Sigmoid colon (tissue), 6 donors: ENCODE measurements at regions not wholly inside any gene's neighbourhood (a gene's known extent, or its start where the extent isn't known, plus 50 kb on each side); places are given as distances from the start of the nearest gene placed in this dataset.

Experiments
- DNase-seq: peaks from one replicate; pipeline ENCODE4 v3.0.0-alpha.2; 2019
- H3K27ac ChIP-seq, 4 donors: fragments of 200-600 bp; sonication (generic); one replicate each; pipeline ENCODE4 v1.5.1; 2016 to 2019; ENCODE audit warnings: mild to moderate bottlenecking in 1 of 4
- H3K27me3 ChIP-seq, 3 donors: fragments of 200-600 bp; sonication (generic); one replicate each; pipeline ENCODE4 v1.5.1; 2019; ENCODE audit warnings: mild to moderate bottlenecking in 1 of 3
- H3K36me3 ChIP-seq, 4 donors: fragments of 200-600 bp; sonication (generic); one replicate each; pipeline ENCODE4 v1.5.1; 2016 to 2019
- H3K4me1 ChIP-seq, 4 donors: fragments of 200-600 bp; sonication (generic); one replicate each; pipeline ENCODE4 v1.5.1; 2017 to 2019
- H3K4me3 ChIP-seq, 4 donors: fragments of 200-600 bp; sonication (generic); one replicate each; pipeline ENCODE4 v1.5.1; 2017 to 2019; ENCODE audit warnings: mild to moderate bottlenecking in 2 of 4, moderate library complexity in 1 of 4
- H3K9me3 ChIP-seq, 4 donors: fragments of 200-600 bp in 3 of 4; sonication (generic) in 3 of 4; one replicate each; pipeline versions ENCODE4 v1.5.1 to v1.6.1; 2013 to 2019
- CTCF ChIP-seq, 4 experiments: fragments of 450-650 bp in 3 of 4; fragments of 200-600 bp in 1 of 4; IDR thresholded peaks; one replicate each; pipeline ENCODE4 v1.5.1; 2016 to 2019; ENCODE audit warnings: antibody characterized with exemption in 4 of 4, mild to moderate bottlenecking in 3 of 4, moderate library complexity in 2 of 4
- EP300 ChIP-seq, 4 donors: sonication (generic); formaldehyde crosslinking; IDR thresholded peaks; one replicate each; pipeline ENCODE4 v1.6.1; 2017; ENCODE audit warnings: antibody characterized with exemption in 4 of 4
- POLR2A ChIP-seq, 2 donors: fragments of 450-650 bp; IDR thresholded peaks; one replicate each; pipeline ENCODE4 v1.6.1; 2016; ENCODE audit warnings: antibody characterized with exemption in 2 of 2, mild to moderate bottlenecking in 2 of 2, moderate library complexity in 2 of 2
- POLR2AphosphoS5 ChIP-seq, 4 donors: sonication (generic); formaldehyde crosslinking; IDR thresholded peaks; one replicate each; pipeline ENCODE4 v1.6.1; 2017; ENCODE audit warnings: antibody characterized with exemption in 4 of 4
- WGBS, 2 donors: extraction: QIAGEN DNeasy Blood & Tissue Kit; methylation state at CpG; one replicate each; pipeline ENCODE4 v1.1.7; 2013; 5-methylcytosine and 5-hydroxymethylcytosine counted together
- intact Hi-C: fragments of 100-400 bp; cut with DNase I; formaldehyde crosslinking; loops from one replicate; pipeline ENCODE4 v1.15.1; 2023
- donor health status: healthy with polysubstance abuse.
- donor health status: healthy.

DNA sequence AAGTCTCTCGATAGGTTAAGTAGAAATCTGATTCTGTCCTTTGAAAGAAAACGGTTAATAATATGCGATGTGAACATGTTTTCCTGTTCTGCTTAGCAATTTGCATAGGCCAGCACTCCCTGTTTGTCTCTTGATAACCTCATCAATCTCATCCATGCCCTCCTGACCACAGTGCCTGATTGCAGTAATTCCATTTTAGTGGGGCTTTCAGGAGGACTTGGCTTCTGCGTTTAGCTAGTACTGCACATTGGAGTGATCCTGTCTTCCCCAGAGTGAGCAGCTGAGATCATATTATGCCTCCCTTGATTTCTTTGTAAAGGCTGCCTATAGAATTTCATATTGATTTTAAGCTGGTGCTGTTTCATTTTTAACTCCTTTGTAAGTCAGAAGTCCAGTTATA lies 335.9 kb upstream of the ISL1 start:
- H3K27me3 ChIP-seq: no peaks in the 10 kb centered on the region
- TF ChIP-seq POLR2A (IDR thresholded peaks at IDR 0.05): no peak
- no peak for TF ChIP-seq POLR2AphosphoS5 (IDR thresholded peaks at IDR 0.05)
- no peak for TF ChIP-seq CTCF (IDR thresholded peaks at IDR 0.05)
- TF ChIP-seq EP300 (IDR thresholded peaks at IDR 0.05): no peak
- no peak overlapping the region for H3K27ac ChIP-seq
- H3K36me3 ChIP-seq: no peaks in the 10 kb centered on the region
- no peak for DNase-seq
- H3K4me1 ChIP-seq: no peaks in the 10 kb centered on the region
- intact Hi-C loops: no loop called here
- no peak overlapping the region for H3K4me3 ChIP-seq
- 72 to 77% methylated on average over 4 of the region's 4 CpGs for WGBS, 2 donors
- H3K9me3 ChIP-seq: no peaks in the 10 kb centered on the region

- DNase-seq: no peak
- H3K4me3 ChIP-seq: no peak overlapping the region
- no peak overlapping the region for H3K27ac ChIP-seq
- intact Hi-C loops: no loop called here
- no peaks in the 10 kb centered on the region for H3K9me3 ChIP-seq
- H3K4me1 ChIP-seq: no peaks in the 10 kb centered on the region
- no peaks in the 10 kb centered on the region for H3K27me3 ChIP-seq
- no peaks in the 10 kb centered on the region for H3K36me3 ChIP-seq
- no peak for TF ChIP-seq CTCF (IDR thresholded peaks at IDR 0.05)
- no peak for TF ChIP-seq EP300 (IDR thresholded peaks at IDR 0.05)
- TF ChIP-seq POLR2A (IDR thresholded peaks at IDR 0.05): no peak
- TF ChIP-seq POLR2AphosphoS5 (IDR thresholded peaks at IDR 0.05): no peak
- whole genome bisulfite sequencing, 2 donors: 17 to 75% methylated on average over 2 of the region's 2 CpGs
These were observed 329.9 kb upstream of the ISL1 start for GRCh38 chr5:51053361-51053760.

DNA sequence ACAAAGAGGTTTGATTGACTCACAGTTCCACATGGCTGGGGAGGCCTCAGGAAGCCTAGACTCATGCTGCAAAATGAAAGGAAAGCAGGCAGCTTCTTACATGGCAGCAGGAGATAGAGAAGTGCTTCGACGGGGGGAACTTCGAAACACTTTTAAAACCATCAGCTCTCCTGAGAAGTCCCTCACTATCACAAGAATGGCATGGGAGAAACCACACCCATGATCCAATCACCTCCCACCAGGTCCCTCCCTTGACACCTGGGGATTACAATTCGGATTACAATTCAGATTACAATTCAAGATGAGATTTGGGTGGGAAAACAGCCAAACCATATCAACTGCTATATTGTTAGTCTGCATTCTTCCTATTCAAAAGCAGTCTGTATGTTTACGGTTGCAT lies 322.3 kb upstream of the ISL1 start:
- TF ChIP-seq POLR2AphosphoS5 (IDR thresholded peaks at IDR 0.05) (no peak), CTCF (IDR thresholded peaks at IDR 0.05) (no peak), EP300 (IDR thresholded peaks at IDR 0.05) (no peak), POLR2A (IDR thresholded peaks at IDR 0.05) (no peak)
- no peaks in the 10 kb centered on the region for H3K4me1 ChIP-seq
- H3K9me3 ChIP-seq: peaks cover 0 to 5% (median 0%) of the 10 kb centered on the region in 4 donors
- no peak for DNase-seq
- H3K27ac ChIP-seq: no peak overlapping the region
- no peaks in the 10 kb centered on the region for H3K36me3 ChIP-seq
- intact Hi-C loops: no loop called here
- no peaks in the 10 kb centered on the region for H3K27me3 ChIP-seq
- no peak overlapping the region for H3K4me3 ChIP-seq
- WGBS, 2 donors: 62 to 66% methylated on average over 5 of the region's 5 CpGs

GRCh38 chr5:51072937-51073336 lies 310.3 kb upstream of the ISL1 start:
- TF ChIP-seq POLR2AphosphoS5 (IDR thresholded peaks at IDR 0.05) (no peak), EP300 (IDR thresholded peaks at IDR 0.05) (no peak), CTCF (IDR thresholded peaks at IDR 0.05) (no peak), POLR2A (IDR thresholded peaks at IDR 0.05) (no peak)
- no peak for DNase-seq
- H3K9me3 ChIP-seq: peaks cover 0 to 2% (median 0%) of the 10 kb centered on the region in 4 donors
- H3K27ac ChIP-seq: no peak overlapping the region
- WGBS, 2 donors: 78 to 84% methylated on average over 5 of the region's 5 CpGs
- H3K4me1 ChIP-seq: no peaks in the 10 kb centered on the region
- H3K36me3 ChIP-seq: no peaks in the 10 kb centered on the region
- no peaks in the 10 kb centered on the region for H3K27me3 ChIP-seq
- intact Hi-C loops: no loop called here
- no peak overlapping the region for H3K4me3 ChIP-seq

GRCh38 chr5:51082741-51083140 lies 300.5 kb upstream of the ISL1 start:
- Histone ChIP-seq H3K9me3 (no peaks in the 10 kb centered on the region), H3K36me3 (no peaks in the 10 kb centered on the region), H3K27ac (no peak overlapping the region), H3K27me3 (no peaks in the 10 kb centered on the region), H3K4me3 (no peak overlapping the region), H3K4me1 (no peaks in the 10 kb centered on the region)
- intact Hi-C loops: no loop called here
- WGBS, 2 donors: 10 to 52% methylated on average over 1 of the region's 1 CpG
- TF ChIP-seq EP300 (IDR thresholded peaks at IDR 0.05) (no peak), CTCF (IDR thresholded peaks at IDR 0.05) (no peak), POLR2A (IDR thresholded peaks at IDR 0.05) (no peak)
- no peak for DNase-seq
